HL-60/S4 (cell line): ENCODE measurements at regions not wholly inside any gene's neighbourhood (a gene's known extent, or its start where the extent isn't known, plus 50 kb on each side); places are given as distances from the start of the nearest gene placed in this dataset.

Experiments
- in situ Hi-C: fragments of 300-500 bp; cut with MboI; formaldehyde crosslinking; loops from 2 replicates; pipeline ENCODE4 v1.14.3; 2022; ENCODE audit warnings: low sequenced_read_pairs

GRCh38 chr9:87275047-87275725 is 222.5 kb upstream of the DAPK1 start:
- in situ Hi-C loops = no loop called here

- in situ Hi-C loops = no loop called here
These were observed 221.3 kb upstream of the DAPK1 start for GRCh38 chr9:87276327-87276841.

- in situ Hi-C loops = no loop called here
These were observed 220.8 kb upstream of the DAPK1 start for GRCh38 chr9:87276851-87277261.

- in situ Hi-C loops = no loop called here
These were observed 220.3 kb upstream of the DAPK1 start for GRCh38 chr9:87277346-87277745.

- in situ Hi-C loops = no loop called here
These were observed 218.5 kb upstream of the DAPK1 start for GRCh38 chr9:87278971-87279733.

GRCh38 chr9:87280421-87280820 is 217.2 kb upstream of the DAPK1 start:
- in situ Hi-C loops = no loop called here

GRCh38 chr9:87282538-87282937 is 215.1 kb upstream of the DAPK1 start:
- in situ Hi-C loops = no loop called here

- in situ Hi-C loops = no loop called here
These were observed 214.1 kb upstream of the DAPK1 start for GRCh38 chr9:87283585-87283984.

- in situ Hi-C loops = no loop called here
These were observed 212.3 kb upstream of the DAPK1 start for GRCh38 chr9:87285183-87285850.

- in situ Hi-C loops = no loop called here
These were observed 211.2 kb upstream of the DAPK1 start for GRCh38 chr9:87286506-87286905.

GRCh38 chr9:87290241-87291052 is 207.2 kb upstream of the DAPK1 start:
- in situ Hi-C loops = no loop called here

GRCh38 chr9:87292449-87293191 is 205.0 kb upstream of the DAPK1 start:
- in situ Hi-C loops = no loop called here

- in situ Hi-C loops = no loop called here
These were observed 203.5 kb upstream of the DAPK1 start for GRCh38 chr9:87294126-87294525.

- in situ Hi-C loops = loop anchor here (25.0 kb wide), 2 partner anchors 664 to 864 kb away; no protein-coding TSS in a partner anchor
These were observed 196.8 kb upstream of the DAPK1 start for GRCh38 chr9:87300915-87301314.

- in situ Hi-C loops = loop anchor here (25.0 kb wide), 2 partner anchors 664 to 864 kb away; no protein-coding TSS in a partner anchor
These were observed 196.3 kb upstream of the DAPK1 start for GRCh38 chr9:87301371-87301770.

GRCh38 chr9:87305151-87305550 is 192.5 kb upstream of the DAPK1 start:
- in situ Hi-C loops = loop anchor here (25.0 kb wide), 2 partner anchors 668 to 868 kb away; no protein-coding TSS in a partner anchor

- in situ Hi-C loops = loop anchor here (25.0 kb wide), 2 partner anchors 669 to 869 kb away; no protein-coding TSS in a partner anchor
These were observed 191.7 kb upstream of the DAPK1 start for GRCh38 chr9:87306006-87306405.

- in situ Hi-C loops = loop anchor here (25.0 kb wide), 2 partner anchors 671 to 871 kb away; no protein-coding TSS in a partner anchor
These were observed 189.8 kb upstream of the DAPK1 start for GRCh38 chr9:87307848-87308247.

GRCh38 chr9:87309236-87309635 is 188.4 kb upstream of the DAPK1 start:
- in situ Hi-C loops = loop anchor here (25.0 kb wide), 2 partner anchors 672 to 872 kb away; no protein-coding TSS in a partner anchor
